ENCODE measurements at regions not wholly inside any gene's neighbourhood (a gene's known extent, or its start where the extent isn't known, plus 50 kb on each side); places are given as distances from the start of the nearest gene placed in this dataset.

GRCh38 chr22:22154040-22154439 lies 90.5 kb upstream of the VPREB1 start:
- no peaks in the 10 kb centered on the region for H3K36me3 Mint-ChIP-seq
- H3K27ac Mint-ChIP-seq, result peak overlapping the region in 4 of 6 donors; percentile 53 to 78 (median 64)
- no peak overlapping the region for H3K4me3 Mint-ChIP-seq
- ATAC-seq (ENCODE audit: low read depth in 2 of 2) (no peak), DNase-seq (no peak)
- H3K27me3 Mint-ChIP-seq, result peaks cover 0 to 6% (median 0%) of the 10 kb centered on the region in 3 donors
- H3K4me1 Mint-ChIP-seq, result peaks cover 30 to 52% (median 48%) of the 10 kb centered on the region in 3 donors
- H3K9me3 Mint-ChIP-seq, result no peaks in the 10 kb centered on the region

- H3K4me1 Mint-ChIP-seq, result peaks cover 12 to 28% (median 23%) of the 10 kb centered on the region in 3 donors
- no peak overlapping the region for H3K4me3 Mint-ChIP-seq
- peaks cover 0 to 6% (median 0%) of the 10 kb centered on the region in 3 donors for H3K27me3 Mint-ChIP-seq
- no peak overlapping the region for H3K27ac Mint-ChIP-seq
- DNase-seq (no peak), ATAC-seq (ENCODE audit: low read depth in 2 of 2) (no peak)
- no peaks in the 10 kb centered on the region for H3K9me3 Mint-ChIP-seq
- H3K36me3 Mint-ChIP-seq, result peaks cover 0 to 4% of the 10 kb centered on the region in 2 donors
Observed at GRCh38 chr22:22151308-22151707, 93.3 kb upstream of the VPREB1 start.

- H3K27ac Mint-ChIP-seq, result no peak overlapping the region
- no peaks in the 10 kb centered on the region for H3K9me3 Mint-ChIP-seq
- H3K36me3 Mint-ChIP-seq, result peaks cover 0 to 4% of the 10 kb centered on the region in 2 donors
- H3K4me3 Mint-ChIP-seq, result no peak overlapping the region
- ATAC-seq (ENCODE audit: low read depth in 2 of 2) (no peak), DNase-seq (no peak)
- peaks cover 8 to 21% (median 17%) of the 10 kb centered on the region in 3 donors for H3K4me1 Mint-ChIP-seq
- H3K27me3 Mint-ChIP-seq, result peaks cover 0 to 6% (median 0%) of the 10 kb centered on the region in 3 donors
Observed at GRCh38 chr22:22150457-22150856, 94.1 kb upstream of the VPREB1 start.

- ATAC-seq (ENCODE audit: low read depth in 2 of 2), result no peak
- Mint-ChIP-seq H3K27me3 (peaks cover 0 to 6% (median 0%) of the 10 kb centered on the region in 3 donors), H3K27ac (no peak overlapping the region), H3K4me1 (peaks cover 0 to 7% (median 6%) of the 10 kb centered on the region in 3 donors), H3K36me3 (peaks cover 0 to 4% of the 10 kb centered on the region in 2 donors), H3K9me3 (no peaks in the 10 kb centered on the region), H3K4me3 (no peak overlapping the region)
- no peak for DNase-seq
Observed at GRCh38 chr22:22148905-22149304, 95.7 kb upstream of the VPREB1 start.

- no peaks in the 10 kb centered on the region for H3K9me3 Mint-ChIP-seq
Observed at GRCh38 chr22:22144858-22145257, 99.7 kb upstream of the VPREB1 start.

GRCh38 chr22:22143448-22143847 lies 101.1 kb upstream of the VPREB1 start:
- Mint-ChIP-seq H3K36me3 (peaks cover 8 to 15% of the 10 kb centered on the region in 2 donors), H3K4me1 (no peaks in the 10 kb centered on the region), H3K9me3 (no peaks in the 10 kb centered on the region), H3K4me3 (no peak overlapping the region), H3K27ac (peak overlapping the region in 1 of 6 donors; percentile 37), H3K27me3 (no peaks in the 10 kb centered on the region)
- DNase-seq, result no peak
- ATAC-seq (ENCODE audit: low read depth in 2 of 2), result no peak

More at GRCh38 chr22:22144858-22145257, 99.7 kb upstream of the VPREB1 start:
- H3K4me3 Mint-ChIP-seq, result no peak overlapping the region
- no peak for DNase-seq
- H3K4me1 Mint-ChIP-seq, result no peaks in the 10 kb centered on the region
- ATAC-seq (ENCODE audit: low read depth in 2 of 2), result no peak
- peak overlapping the region in 1 of 6 donors; percentile 51 for H3K27ac Mint-ChIP-seq
- H3K27me3 Mint-ChIP-seq, result peaks cover 0 to 2% (median 0%) of the 10 kb centered on the region in 3 donors
- H3K36me3 Mint-ChIP-seq, result peaks cover 8 to 15% of the 10 kb centered on the region in 2 donors

- DNase-seq, result no peak
- ATAC-seq (ENCODE audit: low read depth in 2 of 2), result no peak
- Mint-ChIP-seq H3K27me3 (no peaks in the 10 kb centered on the region), H3K9me3 (no peaks in the 10 kb centered on the region), H3K36me3 (peaks cover 8 to 15% of the 10 kb centered on the region in 2 donors), H3K4me3 (no peak overlapping the region), H3K27ac (no peak overlapping the region), H3K4me1 (no peaks in the 10 kb centered on the region)
Observed at GRCh38 chr22:22142661-22143060, 101.9 kb upstream of the VPREB1 start.

- Mint-ChIP-seq H3K4me1 (no peaks in the 10 kb centered on the region), H3K27ac (no peak overlapping the region), H3K4me3 (no peak overlapping the region), H3K36me3 (peaks cover 8 to 14% of the 10 kb centered on the region in 2 donors), H3K9me3 (no peaks in the 10 kb centered on the region), H3K27me3 (no peaks in the 10 kb centered on the region)
- ATAC-seq (ENCODE audit: low read depth in 2 of 2) (no peak), DNase-seq (no peak)
Observed at GRCh38 chr22:22141771-22142591, 102.6 kb upstream of the VPREB1 start.

GRCh38 chr22:22141031-22141430 lies 103.6 kb upstream of the VPREB1 start:
- DNase-seq (no peak), ATAC-seq (ENCODE audit: low read depth in 2 of 2) (no peak)
- peaks cover 8 to 11% of the 10 kb centered on the region in 2 donors for H3K36me3 Mint-ChIP-seq
- no peak overlapping the region for H3K4me3 Mint-ChIP-seq
- no peak overlapping the region for H3K27ac Mint-ChIP-seq
- no peaks in the 10 kb centered on the region for H3K4me1 Mint-ChIP-seq
- H3K27me3 Mint-ChIP-seq, result no peaks in the 10 kb centered on the region
- no peaks in the 10 kb centered on the region for H3K9me3 Mint-ChIP-seq

- H3K27ac Mint-ChIP-seq, result no peak overlapping the region
- DNase-seq (no peak), ATAC-seq (ENCODE audit: low read depth in 2 of 2) (no peak)
- H3K4me1 Mint-ChIP-seq, result no peaks in the 10 kb centered on the region
- no peaks in the 10 kb centered on the region for H3K27me3 Mint-ChIP-seq
- H3K9me3 Mint-ChIP-seq, result no peaks in the 10 kb centered on the region
- no peak overlapping the region for H3K4me3 Mint-ChIP-seq
- H3K36me3 Mint-ChIP-seq, result peaks cover 8 to 11% of the 10 kb centered on the region in 2 donors
Observed at GRCh38 chr22:22139364-22139763, 105.2 kb upstream of the VPREB1 start.

- peaks cover 8 to 11% of the 10 kb centered on the region in 2 donors for H3K36me3 Mint-ChIP-seq
- no peak overlapping the region for H3K4me3 Mint-ChIP-seq
- H3K9me3 Mint-ChIP-seq, result no peaks in the 10 kb centered on the region
- no peaks in the 10 kb centered on the region for H3K4me1 Mint-ChIP-seq
- no peaks in the 10 kb centered on the region for H3K27me3 Mint-ChIP-seq
- no peak for DNase-seq
- no peak overlapping the region for H3K27ac Mint-ChIP-seq
- no peak for ATAC-seq (ENCODE audit: low read depth in 2 of 2)
Observed at GRCh38 chr22:22138915-22139314, 105.7 kb upstream of the VPREB1 start.

- no peaks in the 10 kb centered on the region for H3K27me3 Mint-ChIP-seq
- H3K27ac Mint-ChIP-seq, result no peak overlapping the region
- H3K4me3 Mint-ChIP-seq, result no peak overlapping the region
- DNase-seq, result no peak
- peaks cover 8 to 11% of the 10 kb centered on the region in 2 donors for H3K36me3 Mint-ChIP-seq
- no peak for ATAC-seq (ENCODE audit: low read depth in 2 of 2)
- no peaks in the 10 kb centered on the region for H3K9me3 Mint-ChIP-seq
- no peaks in the 10 kb centered on the region for H3K4me1 Mint-ChIP-seq
Observed at GRCh38 chr22:22137891-22138290, 106.7 kb upstream of the VPREB1 start.

- H3K9me3 Mint-ChIP-seq, result no peaks in the 10 kb centered on the region
- no peaks in the 10 kb centered on the region for H3K36me3 Mint-ChIP-seq
- H3K4me3 Mint-ChIP-seq, result no peak overlapping the region
- ATAC-seq (ENCODE audit: low read depth in 2 of 2) (no peak), DNase-seq (no peak)
- H3K27ac Mint-ChIP-seq, result no peak overlapping the region
- no peaks in the 10 kb centered on the region for H3K27me3 Mint-ChIP-seq
- H3K4me1 Mint-ChIP-seq, result peaks cover 0 to 5% (median 0%) of the 10 kb centered on the region in 3 donors
Observed at GRCh38 chr22:22133910-22134309, 110.7 kb upstream of the VPREB1 start.

- peaks cover 0 to 7% (median 5%) of the 10 kb centered on the region in 3 donors for H3K4me1 Mint-ChIP-seq
- H3K36me3 Mint-ChIP-seq, result no peaks in the 10 kb centered on the region
- DNase-seq, result no peak
- no peak overlapping the region for H3K27ac Mint-ChIP-seq
- no peak for ATAC-seq (ENCODE audit: low read depth in 2 of 2)
- no peak overlapping the region for H3K4me3 Mint-ChIP-seq
- no peaks in the 10 kb centered on the region for H3K9me3 Mint-ChIP-seq
- H3K27me3 Mint-ChIP-seq, result no peaks in the 10 kb centered on the region
Observed at GRCh38 chr22:22130953-22131608, 113.5 kb upstream of the VPREB1 start.
